ENCODE measurements at regions not wholly inside any gene's neighbourhood (a gene's known extent, or its start where the extent isn't known, plus 50 kb on each side); places are given as distances from the start of the nearest gene placed in this dataset.

- TF ChIP-seq POLR2AphosphoS5 (IDR thresholded peaks at IDR 0.05): no peak
- TF ChIP-seq CTCF (IDR thresholded peaks at IDR 0.05): no peak
- TF ChIP-seq EP300 (IDR thresholded peaks at IDR 0.05): no peak
- TF ChIP-seq POLR2A (IDR thresholded peaks at IDR 0.05): no peak
Measured at GRCh38 chr3:181174022-181174421, 184.5 kb upstream of the DNAJC19 start.

Measured in upper lobe of left lung (tissue), 4 donors.